GM12878 (cell line): ENCODE measurements at regions not wholly inside any gene's neighbourhood (a gene's known extent, or its start where the extent isn't known, plus 50 kb on each side); places are given as distances from the start of the nearest gene placed in this dataset.

Source experiments
- ATAC-seq: fragments of 200-7000 bp; cut with Tn5 transposase; 3 replicates; pipeline ENCODE4 v1.9.1; 2020; ENCODE audit warnings: mild to moderate bottlenecking, moderate library complexity
- BruUV-seq: library from RNA; stranded (reverse); fragments of 400-500 nt; replicated peaks from 2 replicates; lab custom pipeline; 2021; lab: Mats Ljungman, UMichigan
- CTCF ChIA-PET: fragments of 300-600 bp; sonication (Branson Sonifier 250); formaldehyde crosslinking; extraction: SDS; loops from one replicate; lab custom pipeline; 2021; ENCODE audit warnings: inconsistent platforms; lab: Yijun Ruan, JAX
- POLR2A ChIA-PET: fragments of 350-600 bp; formaldehyde crosslinking; extraction: SDS; loops from one replicate; lab custom pipeline; 2021; ENCODE audit warnings: inconsistent platforms; lab: Charles Lee
- RAD21 ChIA-PET: fragments of 300-600 bp; sonication (Branson Sonifier 250); formaldehyde crosslinking; loops from one replicate; lab custom pipeline; 2023; ENCODE audit warnings: antibody characterized with exemption; ENCODE audit not compliant: unreplicated experiment; lab: Charles Lee
- SMC1A ChIA-PET: fragments of 300-600 bp; sonication (Branson Sonifier 250); formaldehyde crosslinking; loops from one replicate; lab custom pipeline; 2023; ENCODE audit not compliant: unreplicated experiment, uncharacterized antibody; lab: Charles Lee
- DNase-seq: peaks from one replicate; pipeline ENCODE4 v3.0.0-alpha.2; 2011; ENCODE audit warnings: low read depth, low spot score
- FAIRE-seq: peaks from 3 replicates; lab custom pipeline; 2011; peaks lifted over from hg19 to GRCh38; lab: Jason Lieb, UNC
- H2AFZ ChIP-seq: 2 replicates; pipeline ENCODE4 v1.6.0; 2011; ENCODE audit warnings: low read depth, low read length, control low read depth; ENCODE audit not compliant: control insufficient read depth
- H3K27ac ChIP-seq: 2 replicates; pipeline ENCODE4 v1.5.1; 2011; ENCODE audit warnings: control low read depth; ENCODE audit not compliant: control insufficient read depth, insufficient read depth
- H3K27me3 ChIP-seq, 2 experiments: replicated peaks in 1 of 2; 2 replicates each; pipeline versions ENCODE4 v1.6.0 to v1.6.1; 2011; ENCODE audit warnings: low read length in 1 of 2; ENCODE audit not compliant: control insufficient read depth in 2 of 2, insufficient read depth in 2 of 2
- H3K36me3 ChIP-seq, 2 experiments: 2 replicates each; pipeline ENCODE4 v1.5.1; 2011; ENCODE audit warnings: low read length in 1 of 2; ENCODE audit not compliant: control insufficient read depth in 2 of 2, insufficient read depth in 2 of 2
- H3K4me1 ChIP-seq: 2 replicates; pipeline ENCODE4 v1.6.1; 2011; ENCODE audit warnings: mild to moderate bottlenecking, low read length, moderate library complexity, mixed read lengths; ENCODE audit not compliant: control insufficient read depth, insufficient read depth
- H3K4me2 ChIP-seq: 2 replicates; pipeline ENCODE4 v1.6.0; 2011; ENCODE audit warnings: control low read depth; ENCODE audit not compliant: control insufficient read depth, insufficient read depth
- H3K4me3 ChIP-seq: fragments of 200-600 bp; sonication (generic); 2 replicates; pipeline ENCODE4 v1.5.1; 2016
- H3K79me2 ChIP-seq: 2 replicates; pipeline ENCODE4 v1.6.0; 2011; ENCODE audit warnings: low read length; ENCODE audit not compliant: control insufficient read depth, insufficient read depth
- H3K9ac ChIP-seq: 2 replicates; pipeline ENCODE4 v1.8.0; 2011; ENCODE audit warnings: low read length, control low read depth, mixed read lengths; ENCODE audit not compliant: control insufficient read depth, insufficient read depth
- H3K9me3 ChIP-seq: replicated peaks from 3 replicates; pipeline ENCODE4 v1.5.1; 2011; ENCODE audit warnings: mild to moderate bottlenecking, low read length; ENCODE audit not compliant: control insufficient read depth, insufficient read depth
- H4K20me1 ChIP-seq: 2 replicates; pipeline ENCODE4 v1.6.0; 2011; ENCODE audit not compliant: control insufficient read depth, insufficient read depth
- ATF2 ChIP-seq: IDR thresholded peaks from 2 replicates; pipeline ENCODE4 v1.6.1; 2012; ENCODE audit warnings: low read length, inconsistent platforms
- E2F4 ChIP-seq: IDR thresholded peaks from 2 replicates; pipeline ENCODE4 v1.6.1; 2012; ENCODE audit warnings: low read depth, low read length, improper control_type of control experiment
- E4F1 ChIP-seq: fragments of 450-650 bp; IDR thresholded peaks from 2 replicates; pipeline ENCODE4 v1.6.1; 2018; ENCODE audit warnings: borderline replicate concordance, mild to moderate bottlenecking; ENCODE audit not compliant: partially characterized antibody
- EZH2 ChIP-seq: IDR thresholded peaks from 2 replicates; pipeline ENCODE4 v1.6.1; 2012; ENCODE audit warnings: low read depth, mild to moderate bottlenecking, control low read depth, inconsistent platforms, low read length, borderline replicate concordance; ENCODE audit not compliant: control insufficient read depth
- GABPA ChIP-seq: IDR thresholded peaks from 2 replicates; pipeline ENCODE4 v1.6.1; 2014; ENCODE audit warnings: antibody characterized with exemption, low read depth, mild to moderate bottlenecking, inconsistent platforms
- MYB ChIP-seq: fragments of 150-350 bp; IDR thresholded peaks from 2 replicates; pipeline ENCODE4 v1.6.1; 2014; ENCODE audit warnings: mild to moderate bottlenecking, low read depth, low read length, borderline replicate concordance
- WGBS: methylation state at CpG from one replicate; pipeline ENCODE4 v1.1.6; 2016; ENCODE audit warnings: low lambda C conversion rate; ENCODE audit not compliant: insufficient replicate concordance, insufficient coverage; ENCODE audit errors: missing lambda C conversion rate; 5-methylcytosine and 5-hydroxymethylcytosine counted together
- in situ Hi-C: fragments of 300-500 bp; cut with MboI; formaldehyde crosslinking; loops from 9 replicates; pipeline ENCODE4 v1.14.3; 2018; ENCODE audit warnings: mixed read lengths
- intact Hi-C: fragments of 100-400 bp; cut with micrococcal nuclease; formaldehyde crosslinking; loops from one replicate; pipeline ENCODE4 v1.14.2; 2022; ENCODE audit not compliant: unreplicated experiment

GRCh38 chr2:64379186-64379585 lies 74.8 kb upstream of the LGALSL start:
- RAD21 ChIA-PET, result no interaction called here
- Histone ChIP-seq H3K27me3 (no peaks in the 10 kb centered on the region; a peak in 2 of 4 replicates), H3K79me2 (no peaks in the 10 kb centered on the region), H2AFZ (no peak overlapping the region), H3K9me3 (no peaks in the 10 kb centered on the region; the same call in 2 of the 3 replicates), H3K4me3 (no peak overlapping the region), H3K9ac (no peak overlapping the region), H4K20me1 (no peaks in the 10 kb centered on the region), H3K4me1 (no peaks in the 10 kb centered on the region), H3K27ac (no peak overlapping the region), H3K36me3 (no peaks in the 10 kb centered on the region), H3K4me2 (no peak overlapping the region)
- intact Hi-C loops (no loop called here), in situ Hi-C loops (no loop called here)
- no peak for TF ChIP-seq MYB
- TF ChIP-seq E4F1, result no peak
- TF ChIP-seq EZH2, result no peak
- no peak for TF ChIP-seq GABPA
- TF ChIP-seq ATF2, result no peak
- no peak for TF ChIP-seq E2F4
- 45% methylated on average over 7 of the region's 7 CpGs for WGBS
- DNase-seq, result no peak
- no peak for ATAC-seq
- SMC1A ChIA-PET, result no interaction called here
- POLR2A ChIA-PET, result interaction anchor here (0.6 kb wide), 1 partner anchor 759 kb away, joined by 4 read pairs; no protein-coding TSS in a partner anchor
- FAIRE-seq, result no peak
- CTCF ChIA-PET, result interaction anchor here (0.6 to 0.8 kb wide), 2 partner anchors 16 to 116 kb away, joined by 3 to 4 read pairs; no protein-coding TSS in a partner anchor
- no TSS peak for BruUV-seq
